AG04449 (cell line): ENCODE measurements at regions not wholly inside any gene's neighbourhood (a gene's known extent, or its start where the extent isn't known, plus 50 kb on each side); places are given as distances from the start of the nearest gene placed in this dataset.

ENCODE experiments used
- CTCF ChIA-PET: fragments of 350-600 bp; formaldehyde crosslinking; extraction: SDS; loops from one replicate; lab custom pipeline; 2021; ENCODE audit warnings: antibody characterized with exemption; lab: Yijun Ruan, JAX
- POLR2A ChIA-PET: fragments of 400-600, 350-600 bp; formaldehyde crosslinking; extraction: SDS; loops from one replicate; lab custom pipeline; 2020; ENCODE audit warnings: antibody characterized with exemption, inconsistent platforms; lab: Yijun Ruan, JAX
- DNase-seq: peaks from one replicate; pipeline ENCODE4 v3.0.0-alpha.2; 2010; ENCODE audit warnings: low read depth, low spot score
- H3K4me3 ChIP-seq: 2 replicates; pipeline ENCODE4 v1.5.1; 2011; ENCODE audit warnings: low read depth, mild to moderate bottlenecking, control low read depth, low read length
- CTCF ChIP-seq: IDR thresholded peaks from one replicate; pipeline ENCODE4 v1.5.1; 2011; ENCODE audit warnings: mild to moderate bottlenecking, moderate library complexity, low read length, control low read depth, inconsistent platforms; ENCODE audit not compliant: insufficient read depth; ENCODE audit errors: missing control alignments

GRCh38 chr7:13821152-13821787, 168.2 kb downstream of the ETV1 start:
- TF ChIP-seq CTCF: no peak
- DNase-seq: no peak
- POLR2A ChIA-PET: no interaction called here
- CTCF ChIA-PET: no interaction called here
- no peak overlapping the region for H3K4me3 ChIP-seq

GRCh38 chr7:13822678-13823077, 166.8 kb downstream of the ETV1 start:
- no peak overlapping the region for H3K4me3 ChIP-seq
- no peak for DNase-seq
- ChIA-PET POLR2A (no interaction called here), CTCF (no interaction called here)
- no peak for TF ChIP-seq CTCF

GRCh38 chr7:13826752-13827151, 162.7 kb downstream of the ETV1 start:
- POLR2A ChIA-PET: no interaction called here
- CTCF ChIA-PET: no interaction called here
- no peak for TF ChIP-seq CTCF
- H3K4me3 ChIP-seq: no peak overlapping the region
- no peak for DNase-seq

- no peak for DNase-seq
- ChIA-PET POLR2A (no interaction called here), CTCF (no interaction called here)
- no peak overlapping the region for H3K4me3 ChIP-seq
- TF ChIP-seq CTCF: no peak
These were observed 161.8 kb downstream of the ETV1 start for GRCh38 chr7:13827716-13828115.

- no peak for DNase-seq
- TF ChIP-seq CTCF: no peak
- no peak overlapping the region for H3K4me3 ChIP-seq
- CTCF ChIA-PET: no interaction called here
- POLR2A ChIA-PET: no interaction called here
These were observed 160.2 kb downstream of the ETV1 start for GRCh38 chr7:13829231-13829630.

- peak; percentile 49 for DNase-seq
- TF ChIP-seq CTCF: no peak
- ChIA-PET CTCF (no interaction called here), POLR2A (no interaction called here)
- H3K4me3 ChIP-seq: no peak overlapping the region
These were observed 159.3 kb downstream of the ETV1 start for GRCh38 chr7:13829914-13830900.
